ENCODE measurements at regions not wholly inside any gene's neighbourhood (a gene's known extent, or its start where the extent isn't known, plus 50 kb on each side); places are given as distances from the start of the nearest gene placed in this dataset.

DNA sequence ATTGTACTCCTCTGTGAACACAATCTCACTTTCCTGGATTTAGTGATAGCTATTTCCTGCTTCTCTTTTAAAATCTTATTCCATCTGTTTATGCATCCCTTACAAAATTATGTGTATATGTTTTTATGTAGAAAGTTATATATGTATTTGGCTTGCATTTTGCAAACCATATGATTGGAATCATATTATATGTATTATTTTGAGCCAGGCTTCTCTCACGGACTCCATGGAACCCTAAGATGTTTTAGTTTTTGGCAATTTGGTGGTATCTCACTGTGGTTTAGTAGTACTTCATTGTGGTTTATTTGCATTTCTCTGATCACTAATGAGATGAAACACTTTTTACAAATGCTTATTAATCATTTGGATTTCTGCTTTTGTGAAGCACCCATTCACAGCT, 507.3 kb upstream of the KIRREL3 start:
- DNase-seq (ENCODE audit: low read depth), result no peak
- H3K4me3 ChIP-seq (ENCODE audit: control insufficient read depth, low read depth, low read length), result no peak overlapping the region
- TF ChIP-seq, protein P1, sequence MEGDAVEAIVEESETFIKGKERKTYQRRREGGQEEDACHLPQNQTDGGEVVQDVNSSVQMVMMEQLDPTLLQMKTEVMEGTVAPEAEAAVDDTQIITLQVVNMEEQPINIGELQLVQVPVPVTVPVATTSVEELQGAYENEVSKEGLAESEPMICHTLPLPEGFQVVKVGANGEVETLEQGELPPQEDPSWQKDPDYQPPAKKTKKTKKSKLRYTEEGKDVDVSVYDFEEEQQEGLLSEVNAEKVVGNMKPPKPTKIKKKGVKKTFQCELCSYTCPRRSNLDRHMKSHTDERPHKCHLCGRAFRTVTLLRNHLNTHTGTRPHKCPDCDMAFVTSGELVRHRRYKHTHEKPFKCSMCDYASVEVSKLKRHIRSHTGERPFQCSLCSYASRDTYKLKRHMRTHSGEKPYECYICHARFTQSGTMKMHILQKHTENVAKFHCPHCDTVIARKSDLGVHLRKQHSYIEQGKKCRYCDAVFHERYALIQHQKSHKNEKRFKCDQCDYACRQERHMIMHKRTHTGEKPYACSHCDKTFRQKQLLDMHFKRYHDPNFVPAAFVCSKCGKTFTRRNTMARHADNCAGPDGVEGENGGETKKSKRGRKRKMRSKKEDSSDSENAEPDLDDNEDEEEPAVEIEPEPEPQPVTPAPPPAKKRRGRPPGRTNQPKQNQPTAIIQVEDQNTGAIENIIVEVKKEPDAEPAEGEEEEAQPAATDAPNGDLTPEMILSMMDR (IDR thresholded peaks at IDR 0.05; ENCODE audit: control insufficient read depth, insufficient read depth, low read depth, low read length, missing control alignments), result no peak

DNA sequence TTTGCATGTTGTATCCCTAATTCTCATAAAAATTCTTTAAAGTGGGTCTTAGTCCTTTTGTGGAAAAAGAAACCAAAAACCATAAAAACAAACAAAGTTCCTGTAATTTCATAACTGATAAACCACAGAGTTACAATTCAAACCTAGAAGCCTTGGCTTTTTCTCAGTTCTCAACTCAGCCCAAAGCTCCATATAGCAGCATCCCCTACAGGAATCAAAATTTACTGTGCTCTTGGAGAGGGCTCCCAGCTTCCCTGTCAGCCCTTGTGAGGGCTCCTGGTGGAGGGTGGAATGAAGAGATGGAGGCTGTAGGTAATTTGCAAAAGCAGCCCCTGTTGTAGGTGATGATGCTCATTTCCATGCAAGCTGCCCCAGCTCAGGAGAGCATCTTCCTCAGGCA, 506.1 kb upstream of the KIRREL3 start:
- TF ChIP-seq, protein P1 (IDR thresholded peaks at IDR 0.05; ENCODE audit: control insufficient read depth, insufficient read depth, low read depth, low read length, missing control alignments), result no peak
- H3K4me3 ChIP-seq (ENCODE audit: control insufficient read depth, low read depth, low read length), result no peak overlapping the region
- DNase-seq (ENCODE audit: low read depth), result no peak

DNA sequence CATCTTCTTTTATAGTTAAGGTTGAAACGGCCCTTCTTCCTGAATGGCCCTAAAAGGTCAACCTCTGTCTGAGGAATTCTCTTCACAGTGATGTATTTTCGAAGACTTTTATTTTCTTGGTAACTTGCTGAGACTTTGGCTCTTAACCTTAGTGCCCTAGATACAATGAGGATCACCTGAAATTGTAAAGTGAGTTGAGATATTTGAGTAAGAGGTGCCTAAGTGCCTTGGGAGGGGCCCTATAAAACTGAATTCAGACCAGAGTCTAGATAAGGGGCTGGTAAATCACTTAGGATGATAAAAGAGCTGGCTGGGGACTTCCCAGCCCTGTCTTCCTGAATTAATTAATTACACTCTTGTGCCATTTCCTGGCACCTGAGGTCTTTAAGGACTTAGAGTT, 505.6 kb upstream of the KIRREL3 start:
- no peak overlapping the region for H3K4me3 ChIP-seq (ENCODE audit: control insufficient read depth, low read depth, low read length)
- no peak for DNase-seq (ENCODE audit: low read depth)
- TF ChIP-seq, protein P1 (IDR thresholded peaks at IDR 0.05; ENCODE audit: control insufficient read depth, insufficient read depth, low read depth, low read length, missing control alignments), result no peak

DNA sequence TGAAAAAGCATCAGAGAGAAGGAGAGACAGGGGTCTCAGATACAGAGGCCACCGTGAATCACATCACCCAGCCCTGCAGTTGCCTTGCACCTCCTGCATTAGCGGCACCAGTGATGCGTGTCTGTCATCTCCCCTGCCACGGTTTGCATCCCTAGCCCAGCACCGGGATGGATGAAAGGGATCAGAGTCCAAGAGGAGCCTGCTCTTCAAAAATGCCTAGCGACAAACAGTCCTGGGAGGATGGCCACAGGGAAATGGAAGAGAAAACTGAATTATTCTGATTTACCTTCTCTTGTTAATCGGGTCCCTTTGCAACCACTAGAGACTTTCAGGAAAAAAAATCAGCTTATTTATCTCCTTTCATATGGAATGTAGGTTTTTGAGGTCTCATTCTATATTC, 495.6 kb upstream of the KIRREL3 start:
- TF ChIP-seq, protein P1 (IDR thresholded peaks at IDR 0.05; ENCODE audit: control insufficient read depth, insufficient read depth, low read depth, low read length, missing control alignments), result no peak
- DNase-seq (ENCODE audit: low read depth), result no peak
- H3K4me3 ChIP-seq (ENCODE audit: control insufficient read depth, low read depth, low read length), result no peak overlapping the region

DNA sequence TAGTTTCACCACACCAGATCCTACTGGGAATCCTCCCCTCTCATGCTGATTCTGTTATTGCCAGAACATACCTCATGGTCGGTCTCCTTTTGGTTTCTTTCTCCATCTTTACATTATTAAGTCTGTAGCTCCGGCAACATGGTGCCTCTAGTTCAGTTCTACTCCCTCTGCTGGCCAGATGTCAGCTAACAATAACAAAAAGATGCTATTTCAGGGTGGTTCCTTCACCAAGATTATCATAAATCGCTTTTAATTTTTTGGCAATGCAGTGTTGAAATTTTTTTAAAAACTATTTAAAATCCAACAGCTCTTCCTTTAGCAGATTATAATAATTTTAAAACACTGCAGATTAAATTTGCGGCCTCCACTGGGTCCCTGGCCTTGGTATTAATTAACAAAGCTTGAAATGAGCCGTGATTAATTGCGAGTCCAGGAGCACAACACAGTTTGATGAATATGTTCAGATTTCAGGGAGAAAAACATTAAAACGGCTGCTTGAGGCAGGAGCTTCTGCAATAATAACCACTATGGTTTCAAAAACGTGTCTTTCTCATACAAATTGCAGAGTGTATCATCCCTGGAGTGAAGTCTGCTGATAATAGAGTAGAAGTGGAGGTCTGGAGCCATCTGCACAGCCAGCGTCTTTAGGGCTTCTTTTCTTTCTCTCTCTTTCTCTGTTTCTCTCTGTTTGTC, 492.9 kb upstream of the KIRREL3 start:
- TF ChIP-seq, protein P1 (IDR thresholded peaks at IDR 0.05; ENCODE audit: control insufficient read depth, insufficient read depth, low read depth, low read length, missing control alignments), result peak; percentile 17
- DNase-seq (ENCODE audit: low read depth), result no peak
- no peak overlapping the region for H3K4me3 ChIP-seq (ENCODE audit: control insufficient read depth, low read depth, low read length)

DNA sequence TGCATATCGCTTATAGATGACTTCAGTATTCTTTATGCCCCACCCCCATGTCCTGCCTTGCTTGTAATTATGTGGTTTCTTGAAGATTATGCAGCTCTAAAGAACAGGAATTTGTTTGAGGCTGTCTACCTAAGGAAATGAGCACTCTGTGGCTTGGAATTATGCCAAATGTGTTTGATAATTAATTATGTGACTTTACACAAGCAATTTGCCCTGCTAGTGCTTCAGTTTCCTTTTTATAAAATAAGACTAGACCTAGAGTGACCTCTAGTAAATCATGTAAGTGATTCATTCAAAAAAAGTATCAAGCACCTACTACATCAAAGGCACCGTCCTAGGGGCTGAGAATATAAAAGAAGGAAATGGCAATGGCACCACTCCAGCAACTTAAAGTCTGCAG, 491.5 kb upstream of the KIRREL3 start:
- H3K4me3 ChIP-seq (ENCODE audit: control insufficient read depth, low read depth, low read length), result no peak overlapping the region
- TF ChIP-seq, protein P1 (IDR thresholded peaks at IDR 0.05; ENCODE audit: control insufficient read depth, insufficient read depth, low read depth, low read length, missing control alignments), result no peak
- DNase-seq (ENCODE audit: low read depth), result no peak

Data from AG09309 (cell line).